NCI-H69 (cell line): ENCODE measurements at regions not wholly inside any gene's neighbourhood (a gene's known extent, or its start where the extent isn't known, plus 50 kb on each side); places are given as distances from the start of the nearest gene placed in this dataset.

Source experiments
- DNase-seq: peaks from one replicate; lab custom pipeline; 2025; lab: John Stamatoyannopoulos, UW

- peak; percentile 35 for DNase-seq
These were observed 1202.9 kb upstream of the CDH8 start for GRCh38 chr16:63239065-63239570.

- peak; percentile 58 for DNase-seq
These were observed 1194.3 kb upstream of the CDH8 start for GRCh38 chr16:63230421-63231040.

DNA sequence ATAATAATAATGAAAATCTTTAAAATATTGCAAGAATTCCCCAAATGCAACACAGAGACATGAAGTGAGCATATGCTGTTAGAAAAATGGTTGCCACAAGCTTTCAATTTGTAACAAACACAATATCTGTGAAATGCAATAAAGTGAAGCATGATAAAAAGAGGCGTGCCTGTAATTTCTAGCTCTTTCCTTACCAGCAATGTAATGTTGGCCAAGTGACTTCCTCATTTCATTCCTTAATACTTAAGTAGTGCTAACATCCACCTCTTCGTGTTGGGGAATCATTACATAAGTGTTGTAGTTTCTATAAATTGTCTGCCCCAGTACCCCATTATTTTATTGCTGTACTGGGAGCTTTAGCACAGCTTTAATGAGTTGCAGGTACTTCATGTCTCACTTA is 1192.0 kb upstream of the CDH8 start:
- no peak for DNase-seq

DNA sequence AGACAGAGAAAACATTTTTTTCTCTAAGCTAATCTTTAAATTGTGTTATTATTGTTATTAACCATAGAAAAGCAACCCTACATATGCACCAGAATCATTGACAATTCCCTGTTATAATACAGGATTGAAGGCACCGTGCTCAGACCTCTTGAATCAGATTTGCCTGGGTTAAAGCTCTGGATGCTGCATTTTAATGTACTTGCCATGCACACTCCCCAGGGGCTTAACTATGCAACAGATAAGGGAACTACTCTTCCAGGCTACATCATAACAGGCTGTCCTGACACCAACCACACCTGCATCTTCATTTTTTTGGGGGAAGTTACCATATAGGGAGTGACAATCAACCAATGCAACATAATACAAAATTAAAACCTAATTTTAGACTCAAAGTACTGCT is 1187.6 kb upstream of the CDH8 start:
- peak; percentile 70 for DNase-seq

DNA sequence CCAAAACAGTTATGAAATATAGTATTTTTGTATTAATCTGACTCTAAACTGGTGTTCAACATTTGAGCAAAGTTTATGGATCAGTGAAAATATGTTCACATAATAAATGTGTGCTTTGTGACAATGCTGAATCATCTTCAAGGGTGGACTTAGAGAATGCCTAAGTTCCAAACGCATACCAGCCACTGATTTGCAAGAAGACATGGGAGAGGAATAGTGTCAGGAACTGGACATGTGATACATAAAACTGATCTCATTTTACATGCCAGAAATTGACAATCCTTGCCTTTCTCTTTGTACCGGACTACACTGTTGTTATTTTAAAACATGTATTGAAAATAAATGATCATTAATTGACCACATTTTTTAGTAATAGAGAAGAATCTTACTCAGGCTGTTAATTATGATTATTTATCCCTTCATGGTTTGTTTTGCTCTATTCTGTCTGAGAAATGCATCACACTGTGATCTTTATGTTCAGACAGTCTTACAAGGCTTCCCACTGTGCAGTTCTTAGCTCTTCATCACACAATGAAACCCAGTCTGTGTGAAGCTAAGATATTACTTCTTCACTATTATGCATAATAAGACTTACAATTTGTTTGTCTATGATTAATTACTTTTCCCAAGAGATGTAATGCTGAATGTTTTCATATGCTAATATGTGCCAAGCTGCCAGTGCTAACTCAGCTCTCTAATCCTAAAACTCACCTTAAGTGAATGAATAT is 1180.6 kb upstream of the CDH8 start:
- DNase-seq: peak; percentile 86

- no peak for DNase-seq
These were observed 1165.6 kb upstream of the CDH8 start for GRCh38 chr16:63201851-63202250.

GRCh38 chr16:63200940-63201339 is 1164.7 kb upstream of the CDH8 start:
- DNase-seq: peak; percentile 2

- no peak for DNase-seq
These were observed 1159.1 kb upstream of the CDH8 start for GRCh38 chr16:63195336-63195735.

GRCh38 chr16:63192980-63193379 is 1156.7 kb upstream of the CDH8 start:
- DNase-seq: no peak

DNA sequence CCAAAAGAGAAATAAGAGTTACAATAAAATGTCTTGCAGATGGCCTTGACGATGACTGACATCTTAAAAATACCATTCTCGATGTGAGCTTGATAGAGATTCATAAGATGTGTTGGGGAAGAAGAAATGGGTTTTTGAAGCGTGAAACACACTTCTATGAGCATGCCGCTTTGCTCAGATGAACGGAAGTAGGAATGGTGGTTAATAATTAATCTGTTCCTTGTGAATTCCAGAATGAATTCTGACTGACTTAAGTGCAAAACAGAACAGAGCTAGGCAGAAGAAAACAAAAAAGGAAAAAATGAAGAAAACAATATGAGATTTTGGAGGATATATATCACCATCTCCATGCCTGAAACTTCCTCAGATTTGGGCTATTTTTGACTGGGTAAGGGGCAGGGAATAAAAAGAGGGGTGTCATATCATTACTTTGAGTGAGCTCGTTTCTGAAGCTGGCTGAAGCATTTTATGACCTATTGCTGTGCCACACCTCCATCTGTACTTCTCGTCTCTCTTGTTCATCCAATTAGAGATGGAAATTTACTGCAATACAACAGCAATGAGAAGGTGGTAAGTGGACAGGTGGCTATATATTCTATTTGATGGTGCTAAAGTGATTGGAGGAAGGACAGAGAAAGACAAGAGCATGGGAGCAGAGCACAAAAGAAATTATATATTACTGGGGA is 1152.0 kb upstream of the CDH8 start:
- no peak for DNase-seq

DNA sequence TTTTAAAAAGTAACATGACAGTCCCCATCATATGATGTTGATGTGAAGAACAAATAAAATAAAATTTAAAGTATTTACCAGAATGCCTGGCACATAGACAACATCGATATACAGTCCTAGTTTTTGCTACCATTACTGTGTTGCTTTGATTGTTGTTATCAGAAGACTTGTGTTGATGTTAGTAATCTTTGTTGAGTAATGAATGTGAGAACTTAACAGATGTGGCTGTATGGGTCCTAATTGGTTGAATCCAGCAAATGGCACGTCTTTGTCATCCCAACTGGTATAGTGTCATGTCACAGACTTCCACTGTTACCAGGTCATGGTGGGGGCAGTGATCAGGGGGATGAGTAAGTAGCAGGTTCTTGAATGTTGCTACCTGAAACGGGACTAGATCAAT is 1151.4 kb upstream of the CDH8 start:
- DNase-seq: no peak

- DNase-seq: no peak
These were observed 1149.1 kb upstream of the CDH8 start for GRCh38 chr16:63185235-63185780.

DNA sequence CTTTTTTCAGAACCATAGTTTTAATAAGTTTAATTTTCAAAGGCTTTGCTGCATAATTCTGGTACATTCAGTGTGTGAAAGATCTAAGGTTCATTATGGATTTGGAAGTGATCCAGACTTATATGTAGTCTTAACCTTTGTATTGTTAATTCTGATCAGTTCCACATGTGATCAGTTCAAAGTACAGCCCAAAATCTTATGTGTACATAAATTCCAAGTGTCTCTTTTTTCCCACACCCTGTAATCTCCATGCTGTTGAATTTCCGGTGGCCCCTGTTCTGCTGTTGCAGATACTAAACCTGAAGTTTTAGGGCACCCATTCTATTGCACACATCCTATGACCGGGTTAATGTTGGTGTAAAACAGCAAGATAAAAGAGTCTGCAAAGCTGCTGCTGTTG is 1147.5 kb upstream of the CDH8 start:
- no peak for DNase-seq

DNA sequence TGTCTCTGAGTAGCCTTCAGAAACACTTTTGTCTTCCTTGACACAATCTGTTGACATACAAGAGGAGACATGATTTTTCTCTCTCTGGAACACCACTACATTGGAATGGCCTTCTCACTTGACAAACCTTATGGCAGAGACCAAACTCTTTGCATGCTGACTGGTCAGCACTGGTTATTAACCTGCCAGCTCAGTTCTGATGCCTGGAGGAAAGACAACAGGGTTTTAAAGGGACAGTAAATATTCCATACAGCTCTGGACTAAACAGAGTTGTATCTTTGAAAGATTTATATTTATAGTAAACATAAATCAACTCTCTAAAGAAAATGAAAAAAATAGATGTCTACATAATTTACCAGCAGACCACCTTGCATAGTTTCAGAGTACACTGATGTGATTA is 1139.1 kb upstream of the CDH8 start:
- no peak for DNase-seq

DNA sequence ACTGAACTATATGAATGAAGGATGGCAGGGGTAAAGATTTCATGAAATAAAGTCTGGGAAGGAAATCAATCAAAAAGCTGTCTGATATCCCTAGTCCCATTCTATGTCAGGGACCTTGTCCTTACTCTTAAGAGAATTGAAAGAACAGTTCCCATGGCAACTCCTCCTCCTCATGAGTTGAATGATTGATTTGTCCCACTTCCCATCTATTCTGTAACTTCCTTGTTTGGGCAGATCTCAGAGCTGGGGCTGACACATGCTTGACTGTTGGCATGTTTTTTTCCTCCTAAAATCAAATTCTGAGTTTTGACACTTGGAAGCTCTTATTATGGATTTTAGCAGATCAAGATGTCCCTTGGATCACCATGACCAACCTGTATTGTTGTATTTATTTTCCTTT is 1138.6 kb upstream of the CDH8 start:
- DNase-seq: no peak

GRCh38 chr16:63171545-63171944 is 1135.3 kb upstream of the CDH8 start:
- no peak for DNase-seq

- DNase-seq: no peak
These were observed 1132.9 kb upstream of the CDH8 start for GRCh38 chr16:63169100-63169499.

GRCh38 chr16:63157818-63158217 is 1121.6 kb upstream of the CDH8 start:
- DNase-seq: no peak

- DNase-seq: no peak
These were observed 1110.0 kb upstream of the CDH8 start for GRCh38 chr16:63146251-63146650.

DNA sequence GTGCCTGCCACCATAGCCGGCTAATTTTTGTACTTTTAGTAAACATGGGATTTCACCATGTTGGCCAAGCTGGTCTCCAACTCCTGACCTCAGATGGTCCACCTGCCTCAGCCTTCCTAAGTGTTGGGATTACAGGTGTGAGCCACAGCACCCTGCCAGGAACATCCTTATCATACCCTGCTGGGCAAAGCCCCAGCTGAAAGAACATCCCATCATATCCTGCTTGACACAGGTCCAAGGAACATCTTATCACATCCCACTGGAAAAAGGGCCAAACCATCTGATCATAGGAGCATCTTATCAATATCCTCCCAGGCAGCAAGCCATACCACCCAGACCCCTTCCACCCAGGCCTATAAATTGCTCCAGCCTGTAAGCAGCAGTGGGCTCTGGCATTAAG is 1109.2 kb upstream of the CDH8 start:
- DNase-seq: no peak

- DNase-seq: no peak
These were observed 1098.8 kb upstream of the CDH8 start for GRCh38 chr16:63135069-63135468.

DNA sequence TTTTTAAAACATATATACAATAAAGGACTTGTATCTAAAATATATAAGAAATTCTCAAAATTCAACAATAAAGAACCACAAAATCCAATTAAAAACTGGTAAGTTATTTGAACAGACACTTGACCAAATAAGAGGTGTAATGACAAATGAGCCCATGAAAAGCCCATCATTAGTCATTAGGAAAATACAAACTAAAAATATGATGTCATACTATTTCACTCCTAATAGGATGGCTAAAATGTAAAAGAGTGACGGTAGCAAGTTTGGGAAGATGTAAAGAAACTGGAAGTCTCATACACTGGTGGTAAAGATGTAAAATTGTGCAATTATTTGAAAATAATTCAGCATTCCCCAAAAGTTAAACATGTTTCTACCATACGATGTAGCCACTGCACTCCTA is 1095.3 kb upstream of the CDH8 start:
- DNase-seq: no peak

GRCh38 chr16:63130942-63131341 is 1094.7 kb upstream of the CDH8 start:
- no peak for DNase-seq
